Keratinocyte (primary cell): ENCODE measurements at regions not wholly inside any gene's neighbourhood (a gene's known extent, or its start where the extent isn't known, plus 50 kb on each side); places are given as distances from the start of the nearest gene placed in this dataset.

Experiments
- CTCF ChIP-seq, 3 experiments: IDR thresholded peaks in 1 of 3; conservative IDR thresholded peaks in 1 of 3; optimal IDR thresholded peaks in 1 of 3; 2 replicates in 2 of 3; 3 replicates in 1 of 3; pipeline versions ENCODE3 to v1.5.1; 2011; ENCODE audit warnings: low read length in 3 of 3, mild to moderate bottlenecking in 3 of 3, moderate library complexity in 2 of 3, control low read depth in 1 of 3, inconsistent platforms in 1 of 3; ENCODE audit not compliant: insufficient read depth in 2 of 3; ENCODE audit errors: extremely low read depth in 1 of 3
- EZH2 ChIP-seq: IDR thresholded peaks from one replicate; pipeline ENCODE4 v1.6.1; 2012; ENCODE audit warnings: inconsistent platforms, mild to moderate bottlenecking, low read length, moderate library complexity

GRCh38 chr6:103812970-103813369 lies 1046.7 kb downstream of the HACE1 start:
- TF ChIP-seq CTCF (optimal IDR thresholded peaks at IDR 0.05 in 1 of 3, IDR thresholded peaks at IDR 0.05 in 1 of 3, conservative IDR thresholded peaks at IDR 0.05 in 1 of 3; ENCODE audit: extremely low read depth in 1 of 3, insufficient read depth in 2 of 3, low read length in 3 of 3) (no peak), EZH2 (no peak)
